Endothelial cell (in vitro differentiated cells): ENCODE measurements at regions not wholly inside any gene's neighbourhood (a gene's known extent, or its start where the extent isn't known, plus 50 kb on each side); places are given as distances from the start of the nearest gene placed in this dataset.

Experiments
- DNase-seq: peaks from one replicate; pipeline ENCODE4 v3.0.0; 2021; ENCODE audit warnings: low spot score
- H3K27ac Mint-ChIP-seq: one replicate; pipeline ENCODE4 v1.8.0; 2021; ENCODE audit warnings: mixed read lengths, inconsistent platforms; ENCODE audit not compliant: unreplicated experiment
- H3K27me3 Mint-ChIP-seq: one replicate; pipeline ENCODE4 v1.8.0; 2021; ENCODE audit warnings: mild to moderate bottlenecking, moderate library complexity, mixed read lengths, inconsistent platforms; ENCODE audit not compliant: unreplicated experiment
- H3K36me3 Mint-ChIP-seq: one replicate; pipeline ENCODE4 v1.8.0; 2021; ENCODE audit warnings: mild to moderate bottlenecking, low read depth, mixed read lengths, inconsistent platforms; ENCODE audit not compliant: unreplicated experiment
- H3K4me1 Mint-ChIP-seq: one replicate; pipeline ENCODE4 v1.8.0; 2021; ENCODE audit warnings: mild to moderate bottlenecking, mixed read lengths, inconsistent platforms; ENCODE audit not compliant: unreplicated experiment
- H3K4me3 Mint-ChIP-seq: one replicate; pipeline ENCODE4 v1.8.0; 2021; ENCODE audit warnings: mild to moderate bottlenecking, mixed read lengths, inconsistent platforms; ENCODE audit not compliant: unreplicated experiment
- H3K9me3 Mint-ChIP-seq: one replicate; pipeline ENCODE4 v1.8.0; 2021; ENCODE audit warnings: mixed read lengths, inconsistent platforms; ENCODE audit not compliant: unreplicated experiment
- CTCF ChIP-seq: fragments of 200-600 bp; sonication (generic); IDR thresholded peaks from one replicate; pipeline ENCODE4 v1.5.0; 2021; ENCODE audit warnings: antibody characterized with exemption; ENCODE audit not compliant: unreplicated experiment

GRCh38 chr1:240033406-240033805, 58.3 kb upstream of the FMN2 start:
- H3K4me1 Mint-ChIP-seq = no peaks in the 10 kb centered on the region
- peaks cover 2% of the 10 kb centered on the region for H3K27me3 Mint-ChIP-seq
- no peaks in the 10 kb centered on the region for H3K36me3 Mint-ChIP-seq
- DNase-seq = no peak
- no peak overlapping the region for H3K27ac Mint-ChIP-seq
- no peaks in the 10 kb centered on the region for H3K9me3 Mint-ChIP-seq
- H3K4me3 Mint-ChIP-seq = no peak overlapping the region
- no peak for TF ChIP-seq CTCF

GRCh38 chr1:240036526-240036925, 55.2 kb upstream of the FMN2 start:
- TF ChIP-seq CTCF = no peak
- H3K27ac Mint-ChIP-seq = no peak overlapping the region
- H3K4me1 Mint-ChIP-seq = no peaks in the 10 kb centered on the region
- H3K9me3 Mint-ChIP-seq = no peaks in the 10 kb centered on the region
- peaks cover 2% of the 10 kb centered on the region for H3K27me3 Mint-ChIP-seq
- DNase-seq = no peak
- H3K36me3 Mint-ChIP-seq = no peaks in the 10 kb centered on the region
- no peak overlapping the region for H3K4me3 Mint-ChIP-seq
